Activated CD8-positive, alpha-beta T cell treated with anti-CD3 and anti-CD28 coated beads for 36 hours (primary cell): ENCODE measurements at regions not wholly inside any gene's neighbourhood (a gene's known extent, or its start where the extent isn't known, plus 50 kb on each side); places are given as distances from the start of the nearest gene placed in this dataset.

ENCODE experiments used
- ATAC-seq: fragments of 200-7000 bp; cut with Tn5 transposase; one replicate; pipeline ENCODE4 v1.10.0; 2021; ENCODE audit warnings: mild to moderate bottlenecking, moderate library complexity
- CTCF ChIA-PET: fragments of 350-600 bp; sonication (Branson Sonifier 250); formaldehyde crosslinking; loops from one replicate; lab custom pipeline; 2021; ENCODE audit warnings: antibody characterized with exemption; lab: Charles Lee
- POLR2A ChIA-PET: fragments of 350-600 bp; sonication (Branson Sonifier 250); formaldehyde crosslinking; loops from one replicate; lab custom pipeline; 2021; ENCODE audit warnings: antibody characterized with exemption; lab: Charles Lee
- DNase-seq: peaks from one replicate; pipeline ENCODE4 v3.0.0-alpha.2; 2020
- H3K27ac Mint-ChIP-seq: one replicate; pipeline ENCODE4 v1.8.0; 2021; ENCODE audit warnings: mild to moderate bottlenecking, mixed read lengths
- H3K27me3 Mint-ChIP-seq: one replicate; pipeline ENCODE4 v1.8.0; 2021; ENCODE audit warnings: mixed read lengths
- H3K36me3 Mint-ChIP-seq: one replicate; pipeline ENCODE4 v1.8.0; 2021; ENCODE audit warnings: low read depth, mixed read lengths
- H3K4me1 Mint-ChIP-seq: one replicate; pipeline ENCODE4 v1.8.0; 2021; ENCODE audit warnings: low read depth, mixed read lengths
- H3K4me3 Mint-ChIP-seq: one replicate; pipeline ENCODE4 v1.8.0; 2021; ENCODE audit warnings: mild to moderate bottlenecking, moderate library complexity, mixed read lengths
- H3K9me3 Mint-ChIP-seq: one replicate; pipeline ENCODE4 v1.8.0; 2021; ENCODE audit warnings: mixed read lengths
- CTCF ChIP-seq: fragments of 200-600 bp; IDR thresholded peaks from one replicate; pipeline ENCODE4 v1.8.0; 2022; ENCODE audit warnings: antibody characterized with exemption, mild to moderate bottlenecking
- intact Hi-C: fragments of 100-400 bp; cut with micrococcal nuclease; formaldehyde crosslinking; loops from one replicate; pipeline ENCODE4 v1.10.0; 2022

GRCh38 chr1:14262637-14263036, 335.8 kb upstream of the KAZN start:
- no peak for TF ChIP-seq CTCF
- DNase-seq = no peak
- POLR2A ChIA-PET = no interaction called here
- H3K4me3 Mint-ChIP-seq = no peak overlapping the region
- no peak for ATAC-seq
- intact Hi-C loops = no loop called here
- CTCF ChIA-PET = no interaction called here
- H3K27me3 Mint-ChIP-seq = peaks cover 14% of the 10 kb centered on the region
- H3K36me3 Mint-ChIP-seq = no peaks in the 10 kb centered on the region
- H3K27ac Mint-ChIP-seq = no peak overlapping the region
- no peaks in the 10 kb centered on the region for H3K4me1 Mint-ChIP-seq
- no peaks in the 10 kb centered on the region for H3K9me3 Mint-ChIP-seq

GRCh38 chr1:14263225-14263624, 335.3 kb upstream of the KAZN start:
- peaks cover 14% of the 10 kb centered on the region for H3K27me3 Mint-ChIP-seq
- POLR2A ChIA-PET = no interaction called here
- no peak for TF ChIP-seq CTCF
- H3K27ac Mint-ChIP-seq = no peak overlapping the region
- H3K4me3 Mint-ChIP-seq = no peak overlapping the region
- H3K36me3 Mint-ChIP-seq = no peaks in the 10 kb centered on the region
- H3K9me3 Mint-ChIP-seq = no peaks in the 10 kb centered on the region
- CTCF ChIA-PET = no interaction called here
- intact Hi-C loops = no loop called here
- H3K4me1 Mint-ChIP-seq = no peaks in the 10 kb centered on the region
- no peak for DNase-seq
- ATAC-seq = no peak

- intact Hi-C loops = no loop called here
- Mint-ChIP-seq H3K27me3 (peaks cover 14% of the 10 kb centered on the region), H3K27ac (no peak overlapping the region), H3K4me1 (no peaks in the 10 kb centered on the region), H3K4me3 (no peak overlapping the region), H3K36me3 (no peaks in the 10 kb centered on the region), H3K9me3 (no peaks in the 10 kb centered on the region)
- ChIA-PET POLR2A (no interaction called here), CTCF (no interaction called here)
- no peak for DNase-seq
- no peak for ATAC-seq
- TF ChIP-seq CTCF = no peak
Measured at GRCh38 chr1:14263671-14264070, 334.8 kb upstream of the KAZN start.

- TF ChIP-seq CTCF = no peak
- intact Hi-C loops = no loop called here
- Mint-ChIP-seq H3K36me3 (no peaks in the 10 kb centered on the region), H3K27me3 (peaks cover 12% of the 10 kb centered on the region), H3K9me3 (no peaks in the 10 kb centered on the region), H3K4me3 (no peak overlapping the region), H3K4me1 (no peaks in the 10 kb centered on the region), H3K27ac (no peak overlapping the region)
- ATAC-seq (no peak), DNase-seq (no peak)
- ChIA-PET POLR2A (no interaction called here), CTCF (no interaction called here)
Measured at GRCh38 chr1:14265495-14265894, 333.0 kb upstream of the KAZN start.

- no peak for DNase-seq
- ChIA-PET POLR2A (no interaction called here), CTCF (no interaction called here)
- Mint-ChIP-seq H3K9me3 (no peaks in the 10 kb centered on the region), H3K27ac (no peak overlapping the region), H3K4me3 (no peak overlapping the region), H3K4me1 (no peaks in the 10 kb centered on the region), H3K27me3 (peaks cover 3% of the 10 kb centered on the region), H3K36me3 (no peaks in the 10 kb centered on the region)
- no peak for TF ChIP-seq CTCF
- intact Hi-C loops = no loop called here
- ATAC-seq = no peak
Measured at GRCh38 chr1:14267991-14268390, 330.5 kb upstream of the KAZN start.
